A673 (cell line): ENCODE measurements at regions not wholly inside any gene's neighbourhood (a gene's known extent, or its start where the extent isn't known, plus 50 kb on each side); places are given as distances from the start of the nearest gene placed in this dataset.

Source experiments
- EZH2 ChIP-seq: fragments of 200-600 bp; sonication (generic); IDR thresholded peaks from 2 replicates; pipeline ENCODE4 v1.6.1; 2017; ENCODE audit warnings: borderline replicate concordance, low read depth, mild to moderate bottlenecking, mixed read lengths, antibody characterized with exemption, low read length; ENCODE audit not compliant: poor library complexity, severe bottlenecking
- TF ChIP-seq, protein P1 (sequence below): fragments of 300-800, 200-600 bp; sonication (generic); conservative IDR thresholded peaks from 2 replicates; pipeline ENCODE4 v1.5.1; 2017; ENCODE audit warnings: low read depth, mild to moderate bottlenecking, antibody characterized with exemption, low read length, moderate library complexity, mixed read lengths

DNA sequence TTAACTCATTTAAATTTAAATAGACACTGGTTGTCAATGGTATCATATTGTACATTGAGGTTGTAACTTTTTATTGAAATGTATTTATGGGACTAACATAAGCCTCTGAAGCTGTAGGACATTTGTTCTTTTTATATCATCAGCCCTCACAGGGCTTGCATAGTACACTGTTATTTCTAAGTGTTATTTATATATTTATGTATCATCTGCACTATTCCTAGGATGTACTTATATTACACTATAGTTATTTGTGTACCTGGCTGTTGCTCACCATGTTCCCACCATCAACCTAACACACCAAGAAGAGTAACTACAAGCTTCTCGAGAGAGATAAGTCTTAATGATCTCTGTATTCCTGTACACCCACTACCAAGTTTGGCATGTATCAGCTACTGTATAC is 224.7 kb downstream of the PPP1R3A start:
- TF ChIP-seq, protein P1, sequence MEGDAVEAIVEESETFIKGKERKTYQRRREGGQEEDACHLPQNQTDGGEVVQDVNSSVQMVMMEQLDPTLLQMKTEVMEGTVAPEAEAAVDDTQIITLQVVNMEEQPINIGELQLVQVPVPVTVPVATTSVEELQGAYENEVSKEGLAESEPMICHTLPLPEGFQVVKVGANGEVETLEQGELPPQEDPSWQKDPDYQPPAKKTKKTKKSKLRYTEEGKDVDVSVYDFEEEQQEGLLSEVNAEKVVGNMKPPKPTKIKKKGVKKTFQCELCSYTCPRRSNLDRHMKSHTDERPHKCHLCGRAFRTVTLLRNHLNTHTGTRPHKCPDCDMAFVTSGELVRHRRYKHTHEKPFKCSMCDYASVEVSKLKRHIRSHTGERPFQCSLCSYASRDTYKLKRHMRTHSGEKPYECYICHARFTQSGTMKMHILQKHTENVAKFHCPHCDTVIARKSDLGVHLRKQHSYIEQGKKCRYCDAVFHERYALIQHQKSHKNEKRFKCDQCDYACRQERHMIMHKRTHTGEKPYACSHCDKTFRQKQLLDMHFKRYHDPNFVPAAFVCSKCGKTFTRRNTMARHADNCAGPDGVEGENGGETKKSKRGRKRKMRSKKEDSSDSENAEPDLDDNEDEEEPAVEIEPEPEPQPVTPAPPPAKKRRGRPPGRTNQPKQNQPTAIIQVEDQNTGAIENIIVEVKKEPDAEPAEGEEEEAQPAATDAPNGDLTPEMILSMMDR = no peak
- no peak for TF ChIP-seq EZH2
